Epithelial cell of esophagus (primary cell): ENCODE measurements at regions not wholly inside any gene's neighbourhood (a gene's known extent, or its start where the extent isn't known, plus 50 kb on each side); places are given as distances from the start of the nearest gene placed in this dataset.

Experiments used
- DNase-seq: peaks from one replicate; pipeline ENCODE4 v3.0.0; 2010; ENCODE audit warnings: low read depth
- H3K4me3 ChIP-seq: 2 replicates; pipeline ENCODE4 v1.5.1; 2011; ENCODE audit warnings: mild to moderate bottlenecking, low read length, control low read depth
- CTCF ChIP-seq: IDR thresholded peaks from 2 replicates; pipeline ENCODE4 v1.5.1; 2011; ENCODE audit warnings: low read depth, mild to moderate bottlenecking, low read length, control low read depth, inconsistent platforms; ENCODE audit not compliant: insufficient read depth; ENCODE audit errors: missing control alignments

GRCh38 chr3:168860028-168860427 lies 764.3 kb upstream of the GOLIM4 start:
- DNase-seq = no peak
- no peak for TF ChIP-seq CTCF
- no peak overlapping the region for H3K4me3 ChIP-seq

- DNase-seq = no peak
Measured at GRCh38 chr3:168859574-168859973, 763.9 kb upstream of the GOLIM4 start.

DNA sequence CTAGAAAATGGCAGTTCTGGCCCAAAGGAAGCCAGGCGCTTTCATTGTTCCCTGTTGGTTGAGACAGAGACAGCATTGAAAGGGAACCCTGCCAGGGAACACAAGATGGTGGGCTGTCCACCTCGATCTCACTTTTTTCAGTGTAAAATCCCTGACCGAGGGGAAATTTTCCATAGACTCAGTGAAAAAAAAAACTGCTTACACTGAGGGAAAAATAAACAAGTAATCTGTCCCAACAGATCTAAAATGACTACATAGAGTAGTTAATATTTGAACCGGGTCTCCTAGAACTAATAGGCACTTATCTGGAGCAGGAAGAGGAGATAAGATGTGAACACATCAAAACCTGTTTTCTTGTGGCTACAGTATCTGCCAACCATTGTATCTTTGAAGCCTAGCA lies 763.4 kb upstream of the GOLIM4 start:
- no peak for TF ChIP-seq CTCF
- no peak for DNase-seq
- no peak overlapping the region for H3K4me3 ChIP-seq

More at GRCh38 chr3:168859574-168859973, 763.9 kb upstream of the GOLIM4 start:
- H3K4me3 ChIP-seq = no peak overlapping the region
- no peak for TF ChIP-seq CTCF

DNA sequence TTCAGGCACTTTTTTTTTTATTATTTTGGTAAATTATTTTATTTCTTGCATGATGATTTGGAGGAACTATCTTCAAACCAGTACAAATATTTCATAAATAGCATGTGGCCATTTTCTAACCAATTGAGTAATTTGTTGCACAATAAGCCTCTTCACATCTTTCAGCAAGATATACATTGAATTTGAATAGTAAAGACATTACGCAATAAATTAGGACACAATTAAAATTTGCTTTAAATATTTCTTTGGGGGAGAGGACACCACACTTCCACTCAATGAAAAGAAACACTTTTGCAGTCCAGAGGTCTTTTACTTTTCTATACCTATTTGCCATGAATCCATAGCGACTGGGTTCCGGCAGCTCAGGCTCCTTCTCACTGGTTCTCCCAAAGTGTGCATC lies 762.6 kb upstream of the GOLIM4 start:
- DNase-seq = peak; percentile 17
- H3K4me3 ChIP-seq = no peak overlapping the region
- TF ChIP-seq CTCF = no peak

GRCh38 chr3:168850109-168850508 lies 754.4 kb upstream of the GOLIM4 start:
- no peak for TF ChIP-seq CTCF
- no peak overlapping the region for H3K4me3 ChIP-seq
- DNase-seq = peak; percentile 8

DNA sequence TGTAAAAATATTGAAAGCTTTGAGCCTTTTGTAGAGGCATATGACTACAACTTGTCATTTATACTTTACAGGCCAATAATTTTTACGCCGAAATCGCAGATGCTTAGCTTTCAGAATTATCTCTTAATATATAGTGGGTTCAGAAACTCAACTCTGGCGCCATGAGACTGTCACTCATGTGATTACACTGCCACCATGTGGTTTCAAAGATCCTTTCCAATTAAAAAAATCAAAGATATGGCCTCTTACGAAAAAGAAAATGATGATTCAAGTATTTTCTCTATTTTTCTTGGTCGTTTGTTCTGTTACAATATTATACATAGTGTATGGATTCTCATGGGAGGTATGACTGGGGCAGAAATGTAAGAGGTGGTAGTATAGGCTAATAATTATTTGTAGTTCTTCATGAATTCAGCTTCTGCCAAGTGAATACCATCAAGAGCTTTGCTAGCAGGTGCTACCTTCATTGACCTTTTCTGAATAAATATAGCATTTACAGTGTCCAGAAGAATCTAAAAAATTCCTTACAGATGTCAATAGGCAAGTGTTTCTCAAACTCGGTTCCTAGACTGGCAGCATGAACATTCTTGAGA lies 751.7 kb upstream of the GOLIM4 start:
- no peak overlapping the region for H3K4me3 ChIP-seq
- peak; percentile 56 for DNase-seq
- peak; percentile 64 for TF ChIP-seq CTCF

DNA sequence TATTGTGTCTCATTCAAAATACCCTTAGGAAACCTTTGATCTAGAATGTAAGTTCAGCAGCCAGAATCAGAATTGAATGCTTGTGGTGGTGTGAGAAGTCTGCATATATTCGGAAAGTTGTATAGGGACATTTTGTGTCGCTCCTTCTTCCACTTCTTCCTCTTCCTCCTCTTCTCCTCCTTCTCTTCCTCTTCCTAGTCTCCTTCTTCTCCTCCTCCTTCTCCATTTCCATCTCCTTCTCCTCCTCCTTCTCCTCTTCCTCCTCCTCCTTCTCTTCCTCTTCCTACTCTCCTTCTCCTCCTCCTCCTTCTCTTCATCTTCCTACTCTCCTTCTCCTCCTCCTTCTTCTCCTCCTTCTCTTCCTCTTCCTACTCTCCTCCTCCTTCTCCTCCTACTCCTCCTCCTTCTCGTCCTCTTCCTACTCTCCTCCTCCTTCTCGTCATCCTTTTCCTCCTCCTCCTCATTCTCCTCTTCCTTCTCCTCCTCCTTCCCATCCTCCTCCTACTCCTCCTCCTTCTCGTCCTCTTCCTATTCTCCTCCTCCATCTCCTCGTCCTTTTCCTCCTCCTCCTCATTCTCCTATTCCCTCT lies 749.3 kb upstream of the GOLIM4 start:
- no peak overlapping the region for H3K4me3 ChIP-seq
- DNase-seq = no peak
- TF ChIP-seq CTCF = no peak
